WTC11 (cell line): ENCODE measurements at regions not wholly inside any gene's neighbourhood (a gene's known extent, or its start where the extent isn't known, plus 50 kb on each side); places are given as distances from the start of the nearest gene placed in this dataset.

Experiments used
- ATF3 ChIP-seq: sonication (generic); formaldehyde crosslinking; conservative IDR thresholded peaks from 2 replicates; pipeline ENCODE4 v1.8.1; 2022; ENCODE audit warnings: mild to moderate bottlenecking, missing genetic modification reagents
- CDX4 ChIP-seq: fragments of 250-450 bp; sonication (Bioruptor Pico); IDR thresholded peaks from 2 replicates; pipeline ENCODE4 v1.9.0; 2021; ENCODE audit warnings: moderate library complexity, mild to moderate bottlenecking, inconsistent platforms, borderline replicate concordance
- CREB1 ChIP-seq: sonication (generic); formaldehyde crosslinking; IDR thresholded peaks from 2 replicates; pipeline ENCODE4 v1.8.0; 2023; ENCODE audit warnings: mild to moderate bottlenecking, missing genetic modification reagents
- CTCF ChIP-seq: fragments of 200-600 bp; IDR thresholded peaks from 2 replicates; pipeline ENCODE4 v1.8.0; 2022; ENCODE audit warnings: antibody characterized with exemption
- GRHL2 ChIP-seq: fragments of 250-450 bp; sonication (Bioruptor Pico); IDR thresholded peaks from 2 replicates; pipeline ENCODE4 v1.8.0; 2022; ENCODE audit warnings: mild to moderate bottlenecking, moderate library complexity; ENCODE audit not compliant: insufficient replicate concordance, severe bottlenecking
- KAT7 ChIP-seq: sonication (generic); formaldehyde crosslinking; IDR thresholded peaks from 2 replicates; pipeline ENCODE4 v1.8.1; 2023; ENCODE audit warnings: missing genetic modification reagents, mild to moderate bottlenecking, borderline replicate concordance
- MAX ChIP-seq: sonication (generic); formaldehyde crosslinking; IDR thresholded peaks from 2 replicates; pipeline ENCODE4 v1.8.0; 2022; ENCODE audit warnings: mild to moderate bottlenecking, missing genetic modification reagents
- TCF7 ChIP-seq: sonication (generic); formaldehyde crosslinking; IDR thresholded peaks from 2 replicates; pipeline ENCODE4 v1.8.0; 2022; ENCODE audit warnings: mild to moderate bottlenecking, low read depth, missing genetic modification reagents, moderate library complexity
- USF2 ChIP-seq: sonication (generic); formaldehyde crosslinking; IDR thresholded peaks from 2 replicates; pipeline ENCODE4 v1.8.1; 2023; ENCODE audit warnings: mild to moderate bottlenecking, missing genetic modification reagents, moderate library complexity
- ZMAT4 ChIP-seq: fragments of 250-450 bp; sonication (Bioruptor Pico); IDR thresholded peaks from 2 replicates; pipeline ENCODE4 v1.9.0; 2021; ENCODE audit warnings: mild to moderate bottlenecking
- TF ChIP-seq, protein P1 (sequence below): sonication (generic); formaldehyde crosslinking; IDR thresholded peaks from 2 replicates; pipeline ENCODE4 v1.8.1; 2023; ENCODE audit warnings: mild to moderate bottlenecking, missing genetic modification reagents, borderline replicate concordance
- TF ChIP-seq, protein P2 (sequence below): sonication (generic); formaldehyde crosslinking; IDR thresholded peaks from 2 replicates; pipeline ENCODE4 v1.8.1; 2023; ENCODE audit warnings: mild to moderate bottlenecking, missing genetic modification reagents
- TF ChIP-seq, protein P3 (sequence below): sonication (generic); formaldehyde crosslinking; IDR thresholded peaks from 2 replicates; pipeline ENCODE4 v1.8.1; 2023; ENCODE audit warnings: mild to moderate bottlenecking, moderate library complexity, missing genetic modification reagents

DNA sequence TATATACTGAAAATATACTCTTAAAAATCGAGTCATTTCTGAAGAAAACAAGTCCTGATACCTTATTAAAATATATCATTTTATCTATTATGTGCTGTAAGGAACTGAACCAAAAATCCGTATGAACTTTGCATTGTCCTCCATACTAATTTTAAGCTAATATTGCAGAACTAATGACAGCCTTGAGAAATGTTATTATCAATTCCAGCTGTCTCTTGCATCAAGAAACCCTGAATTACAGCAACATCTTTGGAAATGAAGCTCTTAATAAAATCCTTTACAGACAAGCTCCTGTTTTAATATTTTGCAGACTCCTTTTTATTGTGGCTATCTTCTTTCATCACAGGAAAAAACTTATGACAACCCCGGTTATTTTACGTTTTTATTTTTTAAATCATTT lies 1335.3 kb downstream of the EFNB2 start:
- no peak for TF ChIP-seq CTCF
- TF ChIP-seq CDX4 (CRISPR knock-in tag), result no peak
- TF ChIP-seq TCF7, result no peak
- no peak for TF ChIP-seq USF2 (CRISPR knock-in tag)
- no peak for TF ChIP-seq ATF3 (CRISPR knock-in tag)
- TF ChIP-seq MAX (CRISPR knock-in tag), result no peak
- TF ChIP-seq, protein P1, sequence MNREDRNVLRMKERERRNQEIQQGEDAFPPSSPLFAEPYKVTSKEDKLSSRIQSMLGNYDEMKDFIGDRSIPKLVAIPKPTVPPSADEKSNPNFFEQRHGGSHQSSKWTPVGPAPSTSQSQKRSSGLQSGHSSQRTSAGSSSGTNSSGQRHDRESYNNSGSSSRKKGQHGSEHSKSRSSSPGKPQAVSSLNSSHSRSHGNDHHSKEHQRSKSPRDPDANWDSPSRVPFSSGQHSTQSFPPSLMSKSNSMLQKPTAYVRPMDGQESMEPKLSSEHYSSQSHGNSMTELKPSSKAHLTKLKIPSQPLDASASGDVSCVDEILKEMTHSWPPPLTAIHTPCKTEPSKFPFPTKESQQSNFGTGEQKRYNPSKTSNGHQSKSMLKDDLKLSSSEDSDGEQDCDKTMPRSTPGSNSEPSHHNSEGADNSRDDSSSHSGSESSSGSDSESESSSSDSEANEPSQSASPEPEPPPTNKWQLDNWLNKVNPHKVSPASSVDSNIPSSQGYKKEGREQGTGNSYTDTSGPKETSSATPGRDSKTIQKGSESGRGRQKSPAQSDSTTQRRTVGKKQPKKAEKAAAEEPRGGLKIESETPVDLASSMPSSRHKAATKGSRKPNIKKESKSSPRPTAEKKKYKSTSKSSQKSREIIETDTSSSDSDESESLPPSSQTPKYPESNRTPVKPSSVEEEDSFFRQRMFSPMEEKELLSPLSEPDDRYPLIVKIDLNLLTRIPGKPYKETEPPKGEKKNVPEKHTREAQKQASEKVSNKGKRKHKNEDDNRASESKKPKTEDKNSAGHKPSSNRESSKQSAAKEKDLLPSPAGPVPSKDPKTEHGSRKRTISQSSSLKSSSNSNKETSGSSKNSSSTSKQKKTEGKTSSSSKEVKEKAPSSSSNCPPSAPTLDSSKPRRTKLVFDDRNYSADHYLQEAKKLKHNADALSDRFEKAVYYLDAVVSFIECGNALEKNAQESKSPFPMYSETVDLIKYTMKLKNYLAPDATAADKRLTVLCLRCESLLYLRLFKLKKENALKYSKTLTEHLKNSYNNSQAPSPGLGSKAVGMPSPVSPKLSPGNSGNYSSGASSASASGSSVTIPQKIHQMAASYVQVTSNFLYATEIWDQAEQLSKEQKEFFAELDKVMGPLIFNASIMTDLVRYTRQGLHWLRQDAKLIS, result no peak
- TF ChIP-seq KAT7 (CRISPR knock-in tag), result no peak
- no peak for TF ChIP-seq GRHL2 (CRISPR knock-in tag)
- TF ChIP-seq, protein P2, sequence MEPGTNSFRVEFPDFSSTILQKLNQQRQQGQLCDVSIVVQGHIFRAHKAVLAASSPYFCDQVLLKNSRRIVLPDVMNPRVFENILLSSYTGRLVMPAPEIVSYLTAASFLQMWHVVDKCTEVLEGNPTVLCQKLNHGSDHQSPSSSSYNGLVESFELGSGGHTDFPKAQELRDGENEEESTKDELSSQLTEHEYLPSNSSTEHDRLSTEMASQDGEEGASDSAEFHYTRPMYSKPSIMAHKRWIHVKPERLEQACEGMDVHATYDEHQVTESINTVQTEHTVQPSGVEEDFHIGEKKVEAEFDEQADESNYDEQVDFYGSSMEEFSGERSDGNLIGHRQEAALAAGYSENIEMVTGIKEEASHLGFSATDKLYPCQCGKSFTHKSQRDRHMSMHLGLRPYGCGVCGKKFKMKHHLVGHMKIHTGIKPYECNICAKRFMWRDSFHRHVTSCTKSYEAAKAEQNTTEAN (CRISPR knock-in tag), result no peak
- no peak for TF ChIP-seq CREB1 (CRISPR knock-in tag)
- TF ChIP-seq, protein P3, sequence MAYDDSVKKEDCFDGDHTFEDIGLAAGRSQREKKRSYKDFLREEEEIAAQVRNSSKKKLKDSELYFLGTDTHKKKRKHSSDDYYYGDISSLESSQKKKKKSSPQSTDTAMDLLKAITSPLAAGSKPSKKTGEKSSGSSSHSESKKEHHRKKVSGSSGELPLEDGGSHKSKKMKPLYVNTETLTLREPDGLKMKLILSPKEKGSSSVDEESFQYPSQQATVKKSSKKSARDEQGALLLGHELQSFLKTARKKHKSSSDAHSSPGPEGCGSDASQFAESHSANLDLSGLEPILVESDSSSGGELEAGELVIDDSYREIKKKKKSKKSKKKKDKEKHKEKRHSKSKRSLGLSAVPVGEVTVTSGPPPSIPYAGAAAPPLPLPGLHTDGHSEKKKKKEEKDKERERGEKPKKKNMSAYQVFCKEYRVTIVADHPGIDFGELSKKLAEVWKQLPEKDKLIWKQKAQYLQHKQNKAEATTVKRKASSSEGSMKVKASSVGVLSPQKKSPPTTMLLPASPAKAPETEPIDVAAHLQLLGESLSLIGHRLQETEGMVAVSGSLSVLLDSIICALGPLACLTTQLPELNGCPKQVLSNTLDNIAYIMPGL (CRISPR knock-in tag), result no peak
- no peak for TF ChIP-seq ZMAT4
